ENCODE measurements at regions not wholly inside any gene's neighbourhood (a gene's known extent, or its start where the extent isn't known, plus 50 kb on each side); places are given as distances from the start of the nearest gene placed in this dataset.
"Not testable (repeated sequence)": the region's sequence is repeated elsewhere in the genome, so short reads cannot be mapped to it uniquely, and the experiment has no call there.

- no peak for DNase-seq (ENCODE audit: low spot score)
Measured at GRCh38 chr2:133879703-133880102, 311.4 kb upstream of the NCKAP5 start.

- DNase-seq (ENCODE audit: low spot score), result not testable (repeated sequence)
Measured at GRCh38 chr2:133882159-133882558, 313.9 kb upstream of the NCKAP5 start.

- no peak for DNase-seq (ENCODE audit: low spot score)
Measured at GRCh38 chr2:133884739-133885381, 316.6 kb upstream of the NCKAP5 start.

GRCh38 chr2:133885847-133886246 is 317.6 kb upstream of the NCKAP5 start:
- no peak for DNase-seq (ENCODE audit: low spot score)

GRCh38 chr2:133886735-133887675 is 318.7 kb upstream of the NCKAP5 start:
- DNase-seq (ENCODE audit: low spot score), result peak; percentile 69

GRCh38 chr2:133887676-133888040 is 319.4 kb upstream of the NCKAP5 start:
- no peak for DNase-seq (ENCODE audit: low spot score)

GRCh38 chr2:133888107-133888506 is 319.8 kb upstream of the NCKAP5 start:
- DNase-seq (ENCODE audit: low spot score), result no peak

- no peak for DNase-seq (ENCODE audit: low spot score)
Measured at GRCh38 chr2:133888621-133889219, 320.5 kb upstream of the NCKAP5 start.

GRCh38 chr2:133892352-133892913 is 324.2 kb upstream of the NCKAP5 start:
- DNase-seq (ENCODE audit: low spot score), result no peak

- DNase-seq (ENCODE audit: low spot score), result no peak
Measured at GRCh38 chr2:133894429-133894828, 326.2 kb upstream of the NCKAP5 start.

GRCh38 chr2:133897838-133898237 is 329.6 kb upstream of the NCKAP5 start:
- DNase-seq (ENCODE audit: low spot score), result not testable (repeated sequence)

- DNase-seq (ENCODE audit: low spot score), result no peak
Measured at GRCh38 chr2:133900909-133901308, 332.6 kb upstream of the NCKAP5 start.

GRCh38 chr2:133906396-133906795 is 338.1 kb upstream of the NCKAP5 start:
- DNase-seq (ENCODE audit: low spot score), result no peak

- DNase-seq (ENCODE audit: low spot score), result no peak
Measured at GRCh38 chr2:133906926-133907325, 338.7 kb upstream of the NCKAP5 start.

- no peak for DNase-seq (ENCODE audit: low spot score)
Measured at GRCh38 chr2:133908171-133908570, 339.9 kb upstream of the NCKAP5 start.

- DNase-seq (ENCODE audit: low spot score), result no peak
Measured at GRCh38 chr2:133918141-133918540, 335.7 kb upstream of the MGAT5 start.

- no peak for DNase-seq (ENCODE audit: low spot score)
Measured at GRCh38 chr2:133919285-133919684, 334.6 kb upstream of the MGAT5 start.

GRCh38 chr2:133927894-133928293 is 326.0 kb upstream of the MGAT5 start:
- no peak for DNase-seq (ENCODE audit: low spot score)

GRCh38 chr2:133936096-133936495 is 317.8 kb upstream of the MGAT5 start:
- no peak for DNase-seq (ENCODE audit: low spot score)

- no peak for DNase-seq (ENCODE audit: low spot score)
Measured at GRCh38 chr2:133936601-133937000, 317.3 kb upstream of the MGAT5 start.

- no peak for DNase-seq (ENCODE audit: low spot score)
Measured at GRCh38 chr2:133937669-133938068, 316.2 kb upstream of the MGAT5 start.

GRCh38 chr2:133940134-133940533 is 313.7 kb upstream of the MGAT5 start:
- no peak for DNase-seq (ENCODE audit: low spot score)

GRCh38 chr2:133941666-133942065 is 312.2 kb upstream of the MGAT5 start:
- no peak for DNase-seq (ENCODE audit: low spot score)
